ENCODE measurements at regions not wholly inside any gene's neighbourhood (a gene's known extent, or its start where the extent isn't known, plus 50 kb on each side); places are given as distances from the start of the nearest gene placed in this dataset.
"Not testable (repeated sequence)": the region's sequence is repeated elsewhere in the genome, so short reads cannot be mapped to it uniquely, and the experiment has no call there.

DNA sequence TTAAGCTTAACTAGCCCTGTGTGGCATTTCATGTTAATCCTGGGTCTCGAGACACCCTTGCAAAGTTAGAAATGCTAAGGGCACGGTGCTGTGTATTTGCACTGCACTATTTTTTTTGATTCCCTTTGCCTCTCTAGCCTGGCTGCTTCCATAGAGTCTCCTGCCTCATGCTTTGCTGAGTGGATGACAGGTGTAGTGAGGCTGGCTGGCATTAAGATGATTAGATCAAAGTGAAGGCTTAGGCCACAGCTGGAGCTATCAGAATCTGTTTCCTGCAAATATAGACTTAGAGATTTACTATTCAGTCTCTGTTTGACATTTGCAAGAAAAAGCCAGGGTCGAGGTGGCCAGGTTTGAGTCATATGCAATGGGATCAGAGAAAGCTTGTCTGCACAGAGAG is 791.1 kb downstream of the AACS start:
- no peak for DNase-seq (ENCODE audit: low read depth in 4 of 4, low spot score in 3 of 4)

DNA sequence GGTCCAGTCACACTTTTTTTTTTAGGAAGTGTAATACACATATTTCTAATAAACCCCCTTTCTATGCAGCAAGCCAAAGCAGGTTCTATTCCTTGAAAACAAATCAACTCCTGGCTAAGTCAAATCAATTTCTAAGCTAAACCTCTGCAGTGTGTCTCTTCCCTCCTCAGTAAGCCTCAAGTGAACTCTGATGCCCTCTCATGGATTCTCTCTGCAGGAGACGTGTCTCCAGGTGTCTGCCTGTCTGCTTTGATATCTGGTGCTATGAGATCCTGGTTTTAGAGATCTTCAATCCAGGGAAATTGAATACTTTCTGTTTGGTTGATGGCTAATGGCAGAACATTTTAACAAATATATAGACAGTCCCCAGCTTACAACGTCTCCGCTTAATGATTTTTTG is 791.7 kb downstream of the AACS start:
- no peak for DNase-seq (ENCODE audit: low read depth in 4 of 4, low spot score in 3 of 4)

DNA sequence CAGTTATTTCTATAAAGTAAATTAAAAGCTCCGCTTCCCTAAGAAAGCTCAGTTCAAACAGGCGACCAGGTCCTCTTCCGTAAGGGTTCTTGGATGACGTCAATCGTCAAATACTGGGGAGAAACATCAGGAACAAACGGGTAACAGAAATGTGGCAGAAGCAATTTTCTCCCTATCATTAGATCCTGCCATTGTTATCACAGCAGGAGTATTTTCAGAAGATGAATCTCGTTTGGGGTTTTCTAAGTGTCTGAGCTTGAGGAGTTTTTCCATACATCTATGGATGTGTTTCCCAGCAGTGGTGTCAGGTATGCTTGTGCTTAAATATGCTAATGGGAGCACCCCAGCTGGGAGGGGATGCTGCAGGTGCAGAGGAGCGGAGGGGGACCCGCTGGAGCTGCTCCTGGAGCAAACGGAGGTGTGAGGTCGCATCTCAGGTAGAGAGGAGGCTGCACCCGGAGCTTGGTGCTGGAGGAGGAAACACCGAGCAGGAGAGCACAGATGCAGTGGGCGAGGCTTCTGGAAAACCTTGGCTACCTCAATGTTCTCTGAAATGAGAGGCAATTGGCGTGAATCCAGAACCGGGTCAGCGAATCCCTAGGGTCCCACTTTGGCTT is 795.5 kb downstream of the AACS start:
- no peak for DNase-seq (ENCODE audit: low read depth in 4 of 4, low spot score in 3 of 4)

DNA sequence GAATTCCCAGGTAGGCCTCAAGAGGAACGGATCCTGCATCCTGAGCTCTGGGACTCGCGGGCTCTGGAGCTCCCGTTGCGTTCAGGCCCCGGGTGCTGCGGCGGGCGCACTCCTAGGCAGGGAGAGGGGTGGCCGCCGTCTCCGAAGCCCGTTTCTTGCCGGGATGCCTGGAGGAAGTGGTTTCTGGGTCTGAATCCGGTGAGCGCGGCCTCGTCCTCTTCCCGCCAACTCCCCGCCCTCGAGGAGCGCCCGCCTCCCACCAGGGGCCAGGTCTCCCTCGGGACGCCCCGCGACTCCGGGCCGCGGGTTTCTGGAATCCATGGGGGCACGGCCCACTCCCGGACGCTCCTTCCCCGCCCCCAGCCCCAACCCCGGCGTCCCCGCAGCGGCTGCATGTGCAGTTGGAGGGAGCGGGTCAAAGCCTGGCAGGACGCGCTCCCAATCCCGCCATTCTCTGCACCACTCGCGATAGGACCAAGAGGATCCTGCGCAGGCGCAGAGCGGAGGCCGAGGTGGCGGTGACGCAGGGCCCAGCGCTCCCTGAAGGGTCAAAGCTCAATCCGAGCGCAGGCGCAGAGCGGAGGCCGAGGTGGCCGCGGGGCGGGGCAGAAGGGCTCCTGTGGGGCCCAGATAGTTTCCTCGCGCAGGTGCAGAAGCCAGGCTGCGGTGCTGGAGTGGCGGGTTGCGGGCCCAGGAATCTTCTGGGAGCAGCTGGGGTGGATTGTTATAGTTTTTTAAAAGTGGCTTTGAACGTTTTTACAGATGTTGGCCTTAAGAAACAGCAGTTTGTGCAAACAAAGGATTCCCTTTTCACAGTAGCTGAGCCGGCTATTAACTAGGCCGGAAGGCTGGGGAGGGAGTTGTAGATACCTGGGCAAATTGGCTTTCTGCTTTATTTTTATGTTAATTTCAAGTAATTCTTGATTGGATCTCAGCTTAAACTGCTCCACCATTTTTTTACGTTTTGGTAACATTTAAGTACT is 796.4 kb downstream of the AACS start:
- peak; percentile 12 to 58 (median 28) for DNase-seq (ENCODE audit: low read depth in 4 of 4, low spot score in 3 of 4)

DNA sequence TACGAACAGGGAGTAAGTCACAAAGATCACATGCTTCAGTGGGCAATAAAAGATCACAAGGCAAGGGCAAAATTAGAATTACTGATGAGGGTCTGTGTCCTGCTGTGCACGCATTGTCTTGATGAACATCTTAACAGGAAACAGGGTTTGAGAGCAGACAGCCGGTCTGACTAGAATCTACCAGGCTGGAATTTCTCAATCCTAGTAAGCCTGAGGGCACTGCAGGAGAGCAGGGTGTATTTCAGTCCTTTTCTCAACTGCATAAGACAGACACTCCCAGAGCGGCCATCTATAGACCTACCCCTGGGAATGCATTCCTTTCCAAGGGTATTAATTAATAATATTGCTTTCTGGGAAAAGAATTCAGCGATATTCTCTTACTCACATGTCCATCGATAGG is 800.0 kb downstream of the AACS start:
- not testable (repeated sequence) for DNase-seq (ENCODE audit: low read depth in 4 of 4, low spot score in 3 of 4)

DNA sequence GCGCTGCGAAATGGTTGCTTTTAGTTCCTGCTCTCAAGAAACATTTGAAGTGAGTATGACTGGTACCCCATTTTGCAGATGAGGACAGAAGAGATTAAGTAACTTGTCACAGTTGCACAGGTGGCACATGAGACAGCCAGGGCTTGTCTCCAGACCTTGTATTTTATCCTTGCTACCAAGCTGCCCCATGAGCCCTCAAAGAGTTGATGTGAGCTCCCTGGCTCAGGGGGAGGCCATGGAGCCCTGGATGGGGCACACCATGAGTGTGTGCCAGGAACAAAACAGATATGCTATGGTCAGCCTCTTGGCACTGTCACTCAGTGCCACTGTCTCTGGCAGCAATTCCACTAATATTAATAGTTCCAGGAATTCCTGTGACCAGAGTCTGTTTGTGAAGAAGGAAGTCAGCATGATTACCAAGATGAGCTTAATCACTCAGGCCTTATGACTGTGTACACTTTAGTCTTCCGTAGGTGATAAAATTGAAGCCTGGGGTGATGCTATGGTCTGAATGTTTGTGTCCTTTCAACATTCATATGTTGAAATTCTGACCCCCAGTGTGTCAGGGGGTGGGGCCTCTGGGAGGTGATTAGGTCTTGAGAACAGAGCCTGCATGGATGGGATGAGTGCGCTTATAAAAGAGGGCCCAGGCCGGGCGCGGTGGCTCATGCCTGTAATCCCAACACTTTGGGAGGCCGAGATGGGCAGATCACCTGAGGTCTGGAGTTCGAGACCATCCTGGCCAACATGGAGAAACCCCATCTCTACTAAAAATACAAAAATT is 806.8 kb downstream of the AACS start:
- no peak for DNase-seq (ENCODE audit: low read depth in 4 of 4, low spot score in 3 of 4)

DNA sequence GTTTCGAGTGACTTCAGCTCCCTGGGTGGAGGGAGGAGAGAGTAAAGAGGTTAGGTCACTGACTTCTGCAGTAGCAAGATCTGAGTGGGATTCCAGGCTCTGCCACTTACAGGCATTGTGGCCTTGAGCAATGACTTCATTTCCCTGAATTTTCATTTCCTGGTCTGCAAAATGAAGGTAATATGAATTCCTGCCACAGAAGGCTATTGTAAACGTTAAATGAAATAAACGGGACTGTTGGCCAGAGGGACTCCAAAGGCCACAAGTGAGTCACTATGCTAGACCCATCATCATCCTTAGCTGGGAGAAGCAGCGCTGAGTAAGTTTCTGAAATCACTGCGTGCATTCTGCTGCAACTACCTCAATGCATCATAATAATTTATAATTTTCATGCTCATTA is 807.8 kb downstream of the AACS start:
- no peak for DNase-seq (ENCODE audit: low read depth in 4 of 4, low spot score in 3 of 4)

DNA sequence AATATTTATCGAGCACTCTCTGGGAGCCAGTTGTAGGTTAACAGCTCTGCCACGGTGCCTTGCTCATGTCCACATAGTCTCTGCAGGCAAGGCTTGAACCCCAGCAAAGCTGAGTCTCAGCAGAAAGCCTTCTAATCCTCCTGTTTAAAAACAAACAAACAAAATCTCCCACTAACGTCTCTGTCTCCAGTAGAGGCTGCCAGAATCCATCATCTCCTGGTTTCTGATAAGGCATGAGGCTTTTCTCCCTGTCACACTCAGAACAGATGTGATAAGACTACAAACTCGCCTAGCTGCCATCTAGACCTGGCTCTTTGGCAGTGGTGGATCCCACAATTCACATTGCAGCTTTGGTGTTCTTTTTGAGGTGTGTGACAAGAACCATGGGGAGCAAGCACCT is 813.2 kb downstream of the AACS start:
- no peak for DNase-seq (ENCODE audit: low read depth in 4 of 4, low spot score in 3 of 4)

DNA sequence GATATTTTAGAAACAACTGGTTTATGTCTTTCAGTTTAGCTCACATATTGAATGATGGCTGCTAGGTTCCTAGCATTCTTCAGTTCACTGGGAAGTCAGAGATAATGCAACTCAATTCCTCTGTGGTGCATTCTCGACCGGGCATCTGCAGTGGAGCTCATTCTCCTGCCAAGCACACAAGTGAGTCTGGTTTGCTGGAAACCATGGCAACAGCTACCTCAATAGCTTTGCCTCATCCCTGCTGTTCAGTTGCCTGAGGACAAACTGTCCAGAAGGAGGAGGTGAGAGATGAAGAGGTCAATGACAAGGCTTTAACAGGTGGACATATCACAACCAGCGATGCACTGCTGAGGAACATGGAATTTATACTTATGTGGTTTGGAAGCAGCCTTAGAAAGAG is 816.9 kb downstream of the AACS start:
- no peak for DNase-seq (ENCODE audit: low read depth in 4 of 4, low spot score in 3 of 4)

DNA sequence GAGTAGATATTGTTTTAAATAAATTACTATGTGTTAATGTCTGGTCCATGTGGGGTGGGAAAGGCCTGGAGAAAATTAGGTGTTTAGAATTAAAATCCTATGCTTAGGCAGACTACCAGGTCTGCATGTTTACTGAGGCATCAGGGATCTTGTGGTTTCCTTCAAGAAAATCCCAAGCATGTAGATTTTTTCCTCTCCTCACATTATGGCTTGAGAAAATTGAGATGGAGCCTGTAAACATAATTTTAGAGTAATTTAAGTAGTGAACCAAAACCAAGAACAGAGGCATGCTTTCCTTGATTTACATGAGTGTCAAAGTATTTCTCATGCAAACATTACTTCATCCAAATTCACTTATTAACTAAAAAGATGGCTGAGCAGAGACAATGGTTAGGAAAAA is 823.7 kb downstream of the AACS start:
- no peak for DNase-seq (ENCODE audit: low read depth in 4 of 4, low spot score in 3 of 4)

DNA sequence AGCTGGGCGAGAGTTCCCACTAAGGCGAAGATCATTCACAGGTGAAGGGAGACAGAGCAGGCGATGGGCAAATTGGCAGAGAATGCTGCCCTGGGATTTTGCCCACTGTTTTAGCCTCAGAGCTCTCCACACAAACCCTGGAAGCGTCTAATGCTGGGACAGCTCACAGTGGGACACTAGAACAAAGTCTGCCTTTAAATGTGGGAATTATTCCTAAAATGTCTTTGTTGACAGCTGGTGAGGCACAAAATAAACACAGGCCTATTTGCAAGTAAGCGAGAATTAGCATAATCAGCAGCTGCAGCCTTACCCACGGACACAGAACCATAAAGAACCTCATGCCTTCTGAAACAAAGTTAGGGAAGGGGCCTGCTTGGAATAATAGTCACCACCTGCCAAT is 824.5 kb downstream of the AACS start:
- DNase-seq (ENCODE audit: low read depth in 4 of 4, low spot score in 3 of 4) = no peak

DNA sequence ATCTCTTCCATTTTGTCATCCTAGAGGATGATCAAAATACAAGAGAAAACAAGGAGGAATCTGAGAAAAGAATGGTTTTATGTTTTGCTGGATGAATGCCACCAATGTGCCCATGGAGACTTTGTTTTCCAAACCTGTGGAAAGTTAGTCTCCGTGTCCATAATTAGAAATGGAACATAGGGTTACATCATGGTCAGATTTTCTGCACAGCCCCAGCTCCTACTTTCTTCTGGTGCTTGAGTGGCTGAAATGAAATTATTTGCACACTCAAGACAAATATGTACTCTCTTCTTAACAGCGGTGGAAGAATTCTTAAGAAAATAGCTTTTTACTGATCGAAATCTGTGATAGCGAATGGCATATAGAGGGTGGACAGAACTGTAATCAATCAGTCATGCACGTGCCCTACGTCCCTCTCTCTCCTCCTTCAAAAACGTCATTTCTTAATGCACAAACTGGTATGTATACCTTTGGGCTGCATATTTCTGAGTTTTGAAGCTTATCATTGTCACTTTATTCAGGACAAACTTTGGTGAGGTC is 825.2 kb downstream of the AACS start:
- DNase-seq (ENCODE audit: low read depth in 4 of 4, low spot score in 3 of 4) = no peak

DNA sequence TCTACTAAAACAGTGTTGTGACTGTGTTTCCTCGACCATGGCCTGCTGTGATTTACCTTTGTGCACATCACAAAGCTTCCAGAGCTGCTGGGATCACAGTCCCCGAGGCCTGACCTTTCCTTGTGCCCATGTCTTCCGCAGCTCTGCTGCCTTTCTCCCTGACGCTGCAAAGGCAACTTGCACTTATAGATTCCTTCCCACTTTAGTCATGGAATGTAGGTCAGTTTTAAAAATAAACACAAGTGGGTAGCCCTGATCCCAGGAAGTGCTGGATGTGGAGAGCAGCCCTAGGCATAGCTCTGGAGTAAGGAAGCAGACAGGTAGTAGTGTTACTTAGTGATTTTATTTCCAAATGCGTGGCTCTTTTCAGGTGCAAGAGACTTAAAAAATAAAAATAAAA is 825.7 kb downstream of the AACS start:
- no peak for DNase-seq (ENCODE audit: low read depth in 4 of 4, low spot score in 3 of 4)

DNA sequence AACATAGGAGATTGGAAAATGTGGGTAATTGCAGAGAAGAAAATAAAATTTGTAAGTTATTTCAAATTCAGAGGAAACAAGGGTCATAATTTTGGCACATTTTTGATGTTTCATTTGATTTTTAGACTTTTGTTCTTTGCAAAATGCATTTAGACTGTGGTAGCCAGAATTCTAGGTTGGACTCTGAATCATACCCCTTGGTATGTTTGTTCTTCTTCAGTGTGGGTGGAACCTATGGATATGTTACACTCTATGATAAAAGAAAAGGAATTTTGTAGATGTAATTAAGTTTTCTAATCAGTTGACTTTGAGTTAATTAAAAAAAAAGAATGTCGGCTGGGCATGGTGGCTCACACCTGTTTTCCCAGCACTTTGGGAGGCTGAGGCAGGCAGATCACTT is 827.0 kb downstream of the AACS start:
- DNase-seq (ENCODE audit: low read depth in 4 of 4, low spot score in 3 of 4) = no peak

DNA sequence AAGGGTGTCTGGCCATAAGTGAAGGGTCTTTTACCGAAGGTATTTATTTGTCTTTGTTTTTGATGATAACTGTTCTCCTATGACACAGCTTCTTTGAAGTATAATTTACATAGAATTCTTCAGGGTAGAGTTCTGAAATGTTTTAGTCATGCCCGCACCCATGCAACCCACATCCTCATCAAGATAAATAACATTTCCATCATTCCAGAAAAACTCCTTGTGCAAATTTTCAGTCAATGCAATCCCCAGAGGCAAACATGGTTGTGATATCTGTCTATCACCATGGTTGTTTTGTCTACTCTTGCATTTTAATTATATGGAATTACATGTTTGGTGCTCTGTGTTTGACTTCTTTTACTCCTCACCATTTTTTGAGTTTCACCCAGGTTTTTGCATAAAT is 837.8 kb downstream of the AACS start:
- no peak for DNase-seq (ENCODE audit: low read depth in 4 of 4, low spot score in 3 of 4)

DNA sequence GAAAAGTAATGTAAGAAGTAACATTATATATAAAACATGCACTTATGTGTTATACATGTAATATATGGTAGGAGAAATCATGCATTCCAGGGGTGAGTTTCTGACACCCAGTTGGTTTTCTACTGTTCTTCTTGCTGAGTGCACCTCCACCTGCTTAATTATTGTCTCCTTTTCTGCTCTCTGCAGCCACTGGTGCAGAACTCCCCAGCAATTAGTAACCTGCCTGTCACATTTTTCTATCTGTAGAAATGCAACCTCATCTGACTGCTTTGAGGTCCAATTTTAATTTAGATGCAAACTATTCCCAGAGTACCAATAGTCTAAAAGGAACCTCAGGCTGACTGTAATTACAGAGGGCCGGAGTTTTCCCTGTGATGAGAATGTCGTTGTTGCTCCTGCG is 842.1 kb downstream of the AACS start:
- DNase-seq (ENCODE audit: low read depth in 4 of 4, low spot score in 3 of 4) = no peak

DNA sequence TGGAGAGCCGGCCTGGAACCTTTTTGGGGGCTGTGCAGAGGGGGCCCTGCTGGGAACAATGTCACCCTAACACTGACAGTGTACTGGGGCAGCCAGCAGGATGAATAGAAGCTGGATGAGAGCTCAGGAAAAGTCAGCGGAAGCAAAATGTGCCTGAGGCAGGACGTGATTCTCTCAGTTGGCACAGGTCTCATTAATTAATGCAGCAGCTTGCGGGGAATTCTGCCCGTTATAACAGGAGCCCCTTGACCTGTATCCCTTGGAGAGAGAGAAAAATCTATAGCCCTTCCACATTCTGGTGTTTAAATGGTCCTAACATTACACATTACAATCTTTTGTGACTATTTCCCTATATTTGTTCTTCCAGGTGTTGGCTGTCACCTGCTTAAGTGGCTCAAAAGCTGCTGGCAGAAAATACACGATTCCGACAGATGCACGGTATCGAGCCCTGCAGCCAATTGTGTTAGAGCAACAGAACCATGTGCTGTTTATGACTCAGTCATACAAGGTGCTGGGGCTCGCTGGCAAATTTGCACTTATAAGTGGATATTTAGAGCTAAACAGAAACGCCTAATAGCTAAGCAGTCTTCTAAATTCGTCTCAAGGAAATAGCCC is 854.7 kb downstream of the AACS start:
- no peak for DNase-seq (ENCODE audit: low read depth in 4 of 4, low spot score in 3 of 4)

DNA sequence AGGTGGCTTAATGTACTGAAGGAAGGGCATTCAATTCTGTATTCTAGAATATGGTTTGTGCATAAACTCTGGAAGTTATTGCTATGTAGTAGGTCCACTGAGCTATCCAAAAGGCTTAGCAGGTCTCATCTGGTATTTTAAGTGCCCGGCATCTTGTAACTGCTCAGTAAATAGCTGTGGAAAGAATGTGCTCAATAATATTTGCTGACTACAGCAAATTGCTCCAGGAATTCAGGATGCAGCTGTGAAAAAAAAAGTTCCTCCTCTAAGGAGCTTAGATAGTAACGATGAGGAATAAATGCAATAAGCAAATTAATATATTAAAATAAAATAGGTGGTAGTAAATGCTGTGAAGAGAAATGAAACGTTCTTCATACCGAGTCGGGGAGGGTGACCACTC is 857.1 kb downstream of the AACS start:
- no peak for DNase-seq (ENCODE audit: low read depth in 4 of 4, low spot score in 3 of 4)

DNA sequence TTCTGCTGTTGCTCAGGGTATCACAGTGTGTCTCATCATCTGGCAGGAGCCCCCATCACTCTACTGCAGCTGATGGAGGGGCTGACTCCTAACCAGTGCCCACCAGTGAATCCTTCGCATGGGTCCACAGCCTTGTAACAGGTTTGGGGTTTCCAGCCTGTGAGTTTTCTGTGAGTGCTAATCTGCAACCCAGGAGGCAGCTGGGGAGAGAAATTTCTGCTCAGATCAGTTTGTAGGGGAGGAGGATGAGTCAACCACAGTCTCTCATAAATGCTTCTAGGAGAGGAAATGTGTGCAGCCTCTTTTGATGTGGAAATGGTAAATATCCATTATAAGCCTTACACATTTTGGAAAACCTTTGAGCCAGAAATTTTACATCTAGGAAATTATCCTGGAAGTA is 871.3 kb downstream of the AACS start:
- no peak for DNase-seq (ENCODE audit: low read depth in 4 of 4, low spot score in 3 of 4)

DNA sequence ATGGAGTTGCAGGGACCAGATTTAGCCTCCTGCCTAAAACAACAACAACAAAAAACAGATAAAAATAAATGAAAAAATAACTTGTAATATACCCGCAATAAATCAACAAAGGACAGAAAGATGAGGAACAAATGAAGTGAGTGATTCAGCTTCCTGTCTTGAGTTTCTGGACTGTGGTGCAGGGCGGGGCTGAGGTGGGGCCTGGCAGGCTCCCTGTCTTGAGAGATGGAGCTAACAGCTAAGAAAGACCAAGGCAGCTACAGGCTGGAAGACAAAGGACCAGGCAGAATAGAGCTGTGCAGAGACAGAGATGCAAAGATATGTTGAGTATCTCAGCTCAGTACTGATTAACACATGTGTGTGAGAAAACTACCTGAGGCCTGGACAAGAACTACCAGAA is 879.2 kb downstream of the AACS start:
- DNase-seq (ENCODE audit: low read depth in 4 of 4, low spot score in 3 of 4) = no peak

DNA sequence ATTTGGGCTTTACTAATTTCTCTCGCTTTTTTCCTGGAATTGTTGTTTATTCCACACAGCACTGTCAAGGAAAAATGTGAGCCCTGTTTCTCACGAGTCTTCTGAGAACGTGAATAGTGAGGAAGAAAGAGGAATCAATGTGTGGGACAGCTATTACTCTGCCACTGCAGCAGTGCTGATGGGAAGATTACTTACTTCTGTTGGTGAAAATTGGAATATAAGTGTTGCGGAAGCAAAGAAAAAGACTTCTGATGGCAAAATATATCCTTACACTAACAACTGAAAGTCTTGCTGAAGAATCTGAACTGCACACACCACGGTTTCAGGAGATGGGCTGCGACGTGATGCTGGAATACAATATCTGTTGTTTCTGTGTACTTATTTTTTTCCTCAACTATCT is 884.2 kb downstream of the AACS start:
- no peak for DNase-seq (ENCODE audit: low read depth in 4 of 4, low spot score in 3 of 4)

Measured in right renal pelvis (tissue), 4 donors.